Lower leg skin (tissue), 4 donors: ENCODE measurements at regions not wholly inside any gene's neighbourhood (a gene's known extent, or its start where the extent isn't known, plus 50 kb on each side); places are given as distances from the start of the nearest gene placed in this dataset.
"Not testable (repeated sequence)": the region's sequence is repeated elsewhere in the genome, so short reads cannot be mapped to it uniquely, and the experiment has no call there.

Experiments used
- DNase-seq, 2 donors: peaks; one replicate each; pipeline ENCODE4 v3.0.0-alpha.2; 2019; ENCODE audit warnings: low spot score in 2 of 2
- H3K4me3 ChIP-seq: fragments of 200-600 bp; sonication (generic); 2 replicates; pipeline ENCODE4 v1.5.1; 2017; ENCODE audit warnings: mild to moderate bottlenecking, low read depth; ENCODE audit not compliant: poor library complexity, severe bottlenecking
- CTCF ChIP-seq, 3 donors: fragments of 450-650 bp; IDR thresholded peaks; one replicate each; pipeline ENCODE4 v1.5.1; 2016; ENCODE audit warnings: antibody characterized with exemption in 3 of 3, mild to moderate bottlenecking in 3 of 3, moderate library complexity in 2 of 3
- POLR2A ChIP-seq, 2 donors: fragments of 450-650 bp; IDR thresholded peaks; one replicate each; pipeline ENCODE4 v1.6.1; 2016 to 2017; ENCODE audit warnings: antibody characterized with exemption in 2 of 2, mild to moderate bottlenecking in 1 of 2, moderate library complexity in 1 of 2
- WGBS, 2 donors: methylation state at CpG; one replicate each; pipeline ENCODE4 v1.1.5; 2018; 5-methylcytosine and 5-hydroxymethylcytosine counted together
- intact Hi-C: fragments of 100-400 bp; cut with DNase I; formaldehyde crosslinking; loops from one replicate; pipeline ENCODE4 v1.15.0; 2023; ENCODE audit warnings: low total_unique reads

- H3K4me3 ChIP-seq: no peak overlapping the region
- 68 to 70% methylated on average over 2 of the region's 2 CpGs for WGBS, 2 donors
- TF ChIP-seq CTCF (IDR thresholded peaks at IDR 0.05) (no peak), POLR2A (IDR thresholded peaks at IDR 0.05) (no peak)
- DNase-seq: no peak
- intact Hi-C loops: no loop called here
These were observed 393.9 kb downstream of the RAP2B start for GRCh38 chr3:153555919-153556318.

GRCh38 chr3:153559366-153559765 is 397.3 kb downstream of the RAP2B start:
- DNase-seq, H3K4me3 ChIP-seq, intact Hi-C loops: not testable (repeated sequence)
- WGBS, 2 donors: 75 to 82% methylated on average over 1 of the region's 1 CpG

GRCh38 chr3:153567011-153567410 is 405.0 kb downstream of the RAP2B start:
- no peak overlapping the region for H3K4me3 ChIP-seq
- no peak for DNase-seq
- intact Hi-C loops: no loop called here
- TF ChIP-seq POLR2A (IDR thresholded peaks at IDR 0.05) (no peak), CTCF (IDR thresholded peaks at IDR 0.05) (no peak)
- 59 to 60% methylated on average over 1 of the region's 1 CpG for WGBS, 2 donors

DNA sequence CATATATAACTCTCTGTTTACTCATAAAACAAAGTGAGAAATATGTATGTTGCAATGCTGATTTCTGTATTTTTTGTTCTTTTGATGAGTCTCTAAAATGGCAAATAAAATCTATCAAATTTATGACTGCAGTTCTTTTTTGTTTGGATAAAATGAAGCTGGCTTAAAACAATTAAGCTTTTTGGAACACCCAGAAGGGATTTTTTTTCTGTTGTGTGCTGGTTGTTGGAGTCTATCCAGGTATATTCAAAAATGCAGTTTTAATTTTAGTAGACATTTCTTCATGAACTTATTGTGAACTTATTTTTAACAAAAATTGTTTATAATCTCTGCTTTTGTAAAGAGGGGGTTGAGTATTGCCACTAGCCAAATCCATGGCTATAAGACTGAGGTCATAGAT is 405.5 kb downstream of the RAP2B start:
- no peak for TF ChIP-seq CTCF (IDR thresholded peaks at IDR 0.05)
- TF ChIP-seq POLR2A (IDR thresholded peaks at IDR 0.05): no peak
- no peak overlapping the region for H3K4me3 ChIP-seq
- intact Hi-C loops: no loop called here
- DNase-seq: no peak

DNA sequence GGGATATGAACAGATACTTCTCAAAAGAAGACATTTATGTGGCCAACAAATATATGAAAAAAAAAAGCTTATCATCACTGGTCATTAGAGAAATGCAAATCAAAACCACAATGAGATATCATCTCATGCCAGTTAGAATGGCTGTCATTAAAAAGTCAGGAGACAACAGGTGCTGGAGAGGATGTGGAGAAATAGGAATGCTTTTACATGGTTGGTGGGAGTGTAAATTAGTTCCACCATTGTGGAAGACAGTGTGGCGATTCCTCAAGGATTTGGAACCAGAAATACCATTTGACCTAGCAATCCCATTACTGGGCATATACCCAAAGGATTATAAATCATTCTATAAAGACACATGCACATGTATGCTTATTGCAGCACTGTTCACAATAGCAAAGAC is 408.5 kb downstream of the RAP2B start:
- H3K4me3 ChIP-seq, DNase-seq, intact Hi-C loops: not testable (repeated sequence)
- WGBS, 2 donors: 90 to 96% methylated on average over 1 of the region's 1 CpG

DNA sequence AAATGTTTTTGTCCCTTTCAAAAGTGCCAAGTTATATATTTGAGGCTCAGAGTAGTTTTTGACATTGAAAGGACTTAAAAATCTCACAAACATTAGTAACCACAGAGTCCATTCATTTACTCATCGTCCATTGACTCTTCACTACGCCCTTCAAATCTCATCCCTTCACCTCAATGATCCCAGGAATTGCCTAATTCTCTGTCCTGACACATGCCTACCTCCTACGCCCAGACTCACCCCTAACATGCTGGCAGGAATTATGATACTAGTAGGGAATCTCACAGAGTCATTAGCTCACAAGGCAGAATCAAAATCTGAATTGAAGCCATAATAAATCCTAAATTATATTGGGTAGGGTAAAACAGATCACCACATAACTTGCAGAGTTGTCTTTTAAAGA is 410.1 kb downstream of the RAP2B start:
- intact Hi-C loops: no loop called here
- TF ChIP-seq POLR2A (IDR thresholded peaks at IDR 0.05): no peak
- no peak for TF ChIP-seq CTCF (IDR thresholded peaks at IDR 0.05)
- no peak overlapping the region for H3K4me3 ChIP-seq
- WGBS, 2 donors: 69 to 72% methylated on average over 3 of the region's 3 CpGs
- DNase-seq: no peak

GRCh38 chr3:153572654-153573053 is 410.6 kb downstream of the RAP2B start:
- intact Hi-C loops: no loop called here
- 60 to 73% methylated on average over 2 of the region's 2 CpGs for WGBS, 2 donors
- TF ChIP-seq POLR2A (IDR thresholded peaks at IDR 0.05) (no peak), CTCF (IDR thresholded peaks at IDR 0.05) (no peak)
- no peak overlapping the region for H3K4me3 ChIP-seq
- no peak for DNase-seq
